HG02884 (cell line): ENCODE measurements at regions not wholly inside any gene's neighbourhood (a gene's known extent, or its start where the extent isn't known, plus 50 kb on each side); places are given as distances from the start of the nearest gene placed in this dataset.
A peak's percentile ranks its signal among the peaks of the same experiment; 100 is the strongest.

Source experiments
- ATAC-seq: cut with Tn5 transposase; IDR thresholded peaks from one replicate; pipeline ENCODE4 v1.9.1; 2021; ENCODE audit warnings: mild to moderate bottlenecking, moderate library complexity; ENCODE audit not compliant: unreplicated experiment

- no peak for ATAC-seq
Observed at GRCh38 chr13:30844548-30845296, 61.3 kb upstream of the MEDAG start.

GRCh38 chr13:30845297-30846214, 60.5 kb upstream of the MEDAG start:
- no peak for ATAC-seq

GRCh38 chr13:30846311-30846710, 59.8 kb upstream of the MEDAG start:
- no peak for ATAC-seq

- no peak for ATAC-seq
Observed at GRCh38 chr13:30846866-30847265, 59.2 kb upstream of the MEDAG start.

GRCh38 chr13:30847650-30848307, 58.3 kb upstream of the MEDAG start:
- ATAC-seq, result no peak

- no peak for ATAC-seq
Observed at GRCh38 chr13:30848332-30849027, 57.6 kb upstream of the MEDAG start.

GRCh38 chr13:30849611-30850010, 56.5 kb upstream of the MEDAG start:
- no peak for ATAC-seq

GRCh38 chr13:30850204-30850866, 55.7 kb upstream of the MEDAG start:
- ATAC-seq, result no peak

- ATAC-seq, result no peak
Observed at GRCh38 chr13:30850867-30851211, 55.2 kb upstream of the MEDAG start.

GRCh38 chr13:30851697-30852096, 54.4 kb upstream of the MEDAG start:
- peak; percentile 95 for ATAC-seq

- ATAC-seq, result no peak
Observed at GRCh38 chr13:30855569-30855968, 50.5 kb upstream of the MEDAG start.

- ATAC-seq, result no peak
Observed at GRCh38 chr13:30856005-30856790, 49.9 kb upstream of the MEDAG start.
